CD4-positive, alpha-beta T cell treated with Interleukin-15 for 4 hours (primary cell): ENCODE measurements at regions not wholly inside any gene's neighbourhood (a gene's known extent, or its start where the extent isn't known, plus 50 kb on each side); places are given as distances from the start of the nearest gene placed in this dataset.
"Not testable (repeated sequence)": the region's sequence is repeated elsewhere in the genome, so short reads cannot be mapped to it uniquely, and the experiment has no call there.

Experiments used
- DNase-seq: peaks from one replicate; pipeline ENCODE4 v3.0.0-alpha.2; 2020; ENCODE audit warnings: low spot score

GRCh38 chr15:85264614-85265190 is 115.7 kb upstream of the AKAP13 start:
- not testable (repeated sequence) for DNase-seq

- DNase-seq, result not testable (repeated sequence)
Measured at GRCh38 chr15:85267158-85267857, 113.1 kb upstream of the AKAP13 start.

- no peak for DNase-seq
Measured at GRCh38 chr15:85274315-85275050, 105.9 kb upstream of the AKAP13 start.

- no peak for DNase-seq
Measured at GRCh38 chr15:85276508-85276907, 103.9 kb upstream of the AKAP13 start.

GRCh38 chr15:85276921-85277320 is 103.5 kb upstream of the AKAP13 start:
- DNase-seq, result no peak

- no peak for DNase-seq
Measured at GRCh38 chr15:85277847-85278370, 102.5 kb upstream of the AKAP13 start.

GRCh38 chr15:85280203-85280602 is 100.2 kb upstream of the AKAP13 start:
- no peak for DNase-seq

- DNase-seq, result no peak
Measured at GRCh38 chr15:85281293-85281882, 99.0 kb upstream of the AKAP13 start.

GRCh38 chr15:85282504-85283115 is 97.8 kb upstream of the AKAP13 start:
- DNase-seq, result no peak

GRCh38 chr15:85283815-85284214 is 96.6 kb upstream of the AKAP13 start:
- not testable (repeated sequence) for DNase-seq

- no peak for DNase-seq
Measured at GRCh38 chr15:85284497-85284896, 95.9 kb upstream of the AKAP13 start.

GRCh38 chr15:85289677-85290365 is 90.6 kb upstream of the AKAP13 start:
- peak; percentile 22 for DNase-seq

GRCh38 chr15:85292583-85292982 is 87.8 kb upstream of the AKAP13 start:
- DNase-seq, result not testable (repeated sequence)

- peak; percentile 82 for DNase-seq
Measured at GRCh38 chr15:85296615-85297402, 83.6 kb upstream of the AKAP13 start.

GRCh38 chr15:85297537-85297936 is 82.9 kb upstream of the AKAP13 start:
- DNase-seq, result no peak

- DNase-seq, result no peak
Measured at GRCh38 chr15:85298366-85298765, 82.0 kb upstream of the AKAP13 start.

GRCh38 chr15:85298941-85299340 is 81.5 kb upstream of the AKAP13 start:
- no peak for DNase-seq

GRCh38 chr15:85302271-85302670 is 78.1 kb upstream of the AKAP13 start:
- no peak for DNase-seq

- DNase-seq, result no peak
Measured at GRCh38 chr15:85305050-85305449, 75.4 kb upstream of the AKAP13 start.

GRCh38 chr15:85306946-85307686 is 73.3 kb upstream of the AKAP13 start:
- DNase-seq, result no peak
